H1 (cell line): ENCODE measurements at regions not wholly inside any gene's neighbourhood (a gene's known extent, or its start where the extent isn't known, plus 50 kb on each side); places are given as distances from the start of the nearest gene placed in this dataset.

Experiments used
- RXRA ChIP-seq: IDR thresholded peaks from 2 replicates; pipeline ENCODE4 v1.6.1; 2011; ENCODE audit warnings: low read depth, mild to moderate bottlenecking, low read length, moderate library complexity; ENCODE audit not compliant: insufficient read depth
- TAF7 ChIP-seq: optimal IDR thresholded peaks from 2 replicates; pipeline ENCODE3; 2011; ENCODE audit warnings: low read depth, mild to moderate bottlenecking, inconsistent platforms, low read length, moderate library complexity, borderline replicate concordance
- TF ChIP-seq, protein P1 (sequence below), 3 experiments: IDR thresholded peaks; 1 replicate in 2 of 3; 2 replicates in 1 of 3; pipeline versions ENCODE4 v1.5.1 to v1.6.1; 2011; ENCODE audit warnings: low read length in 3 of 3, mild to moderate bottlenecking in 3 of 3, inconsistent platforms in 2 of 3, low read depth in 1 of 3, moderate library complexity in 1 of 3; ENCODE audit not compliant: insufficient read depth in 1 of 3; ENCODE audit errors: control extremely low read depth in 1 of 3

DNA sequence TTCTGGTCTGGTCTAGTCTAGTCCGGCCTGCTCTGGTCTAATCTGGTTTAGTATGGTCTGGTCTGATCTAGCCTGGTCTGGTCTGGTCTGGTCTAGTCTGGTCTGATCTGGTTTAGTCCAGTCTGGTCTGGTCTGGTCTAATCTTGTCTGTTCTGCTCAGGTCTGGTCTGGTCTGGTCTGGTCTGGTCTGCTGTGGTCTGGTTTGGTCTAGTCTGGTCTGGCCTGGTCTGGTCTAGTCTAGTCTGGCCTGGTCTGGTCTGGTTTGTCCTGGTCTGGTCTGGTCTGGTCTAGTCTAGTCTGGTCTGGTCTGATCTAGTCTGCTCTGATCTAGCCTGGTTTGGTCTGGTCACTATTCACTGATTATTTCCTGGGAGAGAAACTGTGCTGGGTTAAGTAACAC lies 84.1 kb upstream of the PRR23E start (continued):
- TF ChIP-seq TAF7 (peak; percentile 92), RXRA (no peak)
- TF ChIP-seq, protein P1, sequence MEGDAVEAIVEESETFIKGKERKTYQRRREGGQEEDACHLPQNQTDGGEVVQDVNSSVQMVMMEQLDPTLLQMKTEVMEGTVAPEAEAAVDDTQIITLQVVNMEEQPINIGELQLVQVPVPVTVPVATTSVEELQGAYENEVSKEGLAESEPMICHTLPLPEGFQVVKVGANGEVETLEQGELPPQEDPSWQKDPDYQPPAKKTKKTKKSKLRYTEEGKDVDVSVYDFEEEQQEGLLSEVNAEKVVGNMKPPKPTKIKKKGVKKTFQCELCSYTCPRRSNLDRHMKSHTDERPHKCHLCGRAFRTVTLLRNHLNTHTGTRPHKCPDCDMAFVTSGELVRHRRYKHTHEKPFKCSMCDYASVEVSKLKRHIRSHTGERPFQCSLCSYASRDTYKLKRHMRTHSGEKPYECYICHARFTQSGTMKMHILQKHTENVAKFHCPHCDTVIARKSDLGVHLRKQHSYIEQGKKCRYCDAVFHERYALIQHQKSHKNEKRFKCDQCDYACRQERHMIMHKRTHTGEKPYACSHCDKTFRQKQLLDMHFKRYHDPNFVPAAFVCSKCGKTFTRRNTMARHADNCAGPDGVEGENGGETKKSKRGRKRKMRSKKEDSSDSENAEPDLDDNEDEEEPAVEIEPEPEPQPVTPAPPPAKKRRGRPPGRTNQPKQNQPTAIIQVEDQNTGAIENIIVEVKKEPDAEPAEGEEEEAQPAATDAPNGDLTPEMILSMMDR (IDR thresholded peaks at IDR 0.05; ENCODE audit: control extremely low read depth in 1 of 3, insufficient read depth in 1 of 3, low read depth in 1 of 3, low read length in 3 of 3): no peak
